GM12878 (cell line): ENCODE measurements at regions not wholly inside any gene's neighbourhood (a gene's known extent, or its start where the extent isn't known, plus 50 kb on each side); places are given as distances from the start of the nearest gene placed in this dataset.

Experiments used
- ATAC-seq: fragments of 200-7000 bp; cut with Tn5 transposase; 3 replicates; pipeline ENCODE4 v1.9.1; 2020; ENCODE audit warnings: mild to moderate bottlenecking, moderate library complexity
- BruUV-seq: library from RNA; stranded (reverse); fragments of 400-500 nt; replicated peaks from 2 replicates; lab custom pipeline; 2021; lab: Mats Ljungman, UMichigan
- CTCF ChIA-PET: fragments of 300-600 bp; sonication (Branson Sonifier 250); formaldehyde crosslinking; extraction: SDS; loops from one replicate; lab custom pipeline; 2021; ENCODE audit warnings: inconsistent platforms; lab: Yijun Ruan, JAX
- POLR2A ChIA-PET: fragments of 350-600 bp; formaldehyde crosslinking; extraction: SDS; loops from one replicate; lab custom pipeline; 2021; ENCODE audit warnings: inconsistent platforms; lab: Charles Lee
- RAD21 ChIA-PET: fragments of 300-600 bp; sonication (Branson Sonifier 250); formaldehyde crosslinking; loops from one replicate; lab custom pipeline; 2023; ENCODE audit warnings: antibody characterized with exemption; ENCODE audit not compliant: unreplicated experiment; lab: Charles Lee
- SMC1A ChIA-PET: fragments of 300-600 bp; sonication (Branson Sonifier 250); formaldehyde crosslinking; loops from one replicate; lab custom pipeline; 2023; ENCODE audit not compliant: unreplicated experiment, uncharacterized antibody; lab: Charles Lee
- DNase-seq: peaks from one replicate; pipeline ENCODE4 v3.0.0-alpha.2; 2011; ENCODE audit warnings: low read depth, low spot score
- FAIRE-seq: peaks from 3 replicates; lab custom pipeline; 2011; peaks lifted over from hg19 to GRCh38; lab: Jason Lieb, UNC
- H2AFZ ChIP-seq: 2 replicates; pipeline ENCODE4 v1.6.0; 2011; ENCODE audit warnings: low read depth, low read length, control low read depth; ENCODE audit not compliant: control insufficient read depth
- H3K27ac ChIP-seq: 2 replicates; pipeline ENCODE4 v1.5.1; 2011; ENCODE audit warnings: control low read depth; ENCODE audit not compliant: control insufficient read depth, insufficient read depth
- H3K27me3 ChIP-seq, 2 experiments: replicated peaks in 1 of 2; 2 replicates each; pipeline versions ENCODE4 v1.6.0 to v1.6.1; 2011; ENCODE audit warnings: low read length in 1 of 2; ENCODE audit not compliant: control insufficient read depth in 2 of 2, insufficient read depth in 2 of 2
- H3K36me3 ChIP-seq, 2 experiments: 2 replicates each; pipeline ENCODE4 v1.5.1; 2011; ENCODE audit warnings: low read length in 1 of 2; ENCODE audit not compliant: control insufficient read depth in 2 of 2, insufficient read depth in 2 of 2
- H3K4me1 ChIP-seq: 2 replicates; pipeline ENCODE4 v1.6.1; 2011; ENCODE audit warnings: mild to moderate bottlenecking, low read length, moderate library complexity, mixed read lengths; ENCODE audit not compliant: control insufficient read depth, insufficient read depth
- H3K4me2 ChIP-seq: 2 replicates; pipeline ENCODE4 v1.6.0; 2011; ENCODE audit warnings: control low read depth; ENCODE audit not compliant: control insufficient read depth, insufficient read depth
- H3K4me3 ChIP-seq: fragments of 200-600 bp; sonication (generic); 2 replicates; pipeline ENCODE4 v1.5.1; 2016
- H3K79me2 ChIP-seq: 2 replicates; pipeline ENCODE4 v1.6.0; 2011; ENCODE audit warnings: low read length; ENCODE audit not compliant: control insufficient read depth, insufficient read depth
- H3K9ac ChIP-seq: 2 replicates; pipeline ENCODE4 v1.8.0; 2011; ENCODE audit warnings: low read length, control low read depth, mixed read lengths; ENCODE audit not compliant: control insufficient read depth, insufficient read depth
- H3K9me3 ChIP-seq: replicated peaks from 3 replicates; pipeline ENCODE4 v1.5.1; 2011; ENCODE audit warnings: mild to moderate bottlenecking, low read length; ENCODE audit not compliant: control insufficient read depth, insufficient read depth
- H4K20me1 ChIP-seq: 2 replicates; pipeline ENCODE4 v1.6.0; 2011; ENCODE audit not compliant: control insufficient read depth, insufficient read depth
- ZNF592 ChIP-seq: fragments of 450-650 bp; IDR thresholded peaks from 2 replicates; pipeline ENCODE4 v1.6.1; 2017; ENCODE audit warnings: mild to moderate bottlenecking, moderate library complexity
- WGBS: methylation state at CpG from one replicate; pipeline ENCODE4 v1.1.6; 2016; ENCODE audit warnings: low lambda C conversion rate; ENCODE audit not compliant: insufficient replicate concordance, insufficient coverage; ENCODE audit errors: missing lambda C conversion rate; 5-methylcytosine and 5-hydroxymethylcytosine counted together
- in situ Hi-C: fragments of 300-500 bp; cut with MboI; formaldehyde crosslinking; loops from 9 replicates; pipeline ENCODE4 v1.14.3; 2018; ENCODE audit warnings: mixed read lengths
- intact Hi-C: fragments of 100-400 bp; cut with micrococcal nuclease; formaldehyde crosslinking; loops from one replicate; pipeline ENCODE4 v1.14.2; 2022; ENCODE audit not compliant: unreplicated experiment

- CTCF ChIA-PET = interaction anchor here (1.0 kb wide), 1 partner anchor 12 kb away, joined by 4 read pairs; no protein-coding TSS in a partner anchor
Measured at GRCh38 chr14:25226214-25226613, 176.3 kb upstream of the STXBP6 start.

More at GRCh38 chr14:25226214-25226613, 176.3 kb upstream of the STXBP6 start:
- no TSS peak for BruUV-seq
- POLR2A ChIA-PET = no interaction called here
- 2% methylated on average over 3 of the region's 3 CpGs for WGBS
- no peak overlapping the region for H3K27ac ChIP-seq
- no peak overlapping the region for H2AFZ ChIP-seq
- H3K4me2 ChIP-seq = no peak overlapping the region
- in situ Hi-C loops = no loop called here
- H3K9me3 ChIP-seq = no peaks in the 10 kb centered on the region; the same call in 2 of the 3 replicates
- no peak overlapping the region for H3K9ac ChIP-seq
- RAD21 ChIA-PET = no interaction called here
- no peaks in the 10 kb centered on the region for H4K20me1 ChIP-seq
- H3K36me3 ChIP-seq = no peaks in the 10 kb centered on the region
- DNase-seq = no peak
- no peaks in the 10 kb centered on the region for H3K79me2 ChIP-seq
- no peak for ATAC-seq
- H3K4me3 ChIP-seq = no peak overlapping the region
- intact Hi-C loops = no loop called here
- FAIRE-seq = no peak
- SMC1A ChIA-PET = no interaction called here
- H3K4me1 ChIP-seq = no peaks in the 10 kb centered on the region
- H3K27me3 ChIP-seq = no peaks in the 10 kb centered on the region
- TF ChIP-seq ZNF592 = no peak
- TF ChIP-seq, all 136 proteins: peak for 0
